ENCODE measurements at regions not wholly inside any gene's neighbourhood (a gene's known extent, or its start where the extent isn't known, plus 50 kb on each side); places are given as distances from the start of the nearest gene placed in this dataset.

GRCh38 chr10:78371136-78371535 lies 337.5 kb downstream of the RPS24 start:
- no peak overlapping the region for H3K4me3 Mint-ChIP-seq
- no peaks in the 10 kb centered on the region for H3K36me3 ChIP-seq (ENCODE audit: control insufficient read depth in 2 of 3, insufficient read depth in 3 of 3, low read length in 3 of 3)
- ChIA-PET POLR2A (no interaction called here), CTCF (no interaction called here)
- H3K27me3 ChIP-seq (ENCODE audit: control insufficient read depth in 2 of 2, insufficient read depth in 2 of 2, low read length in 2 of 2) = no peaks in the 10 kb centered on the region
- ATAC-seq = no peak
- no peak overlapping the region for H3K27ac ChIP-seq (ENCODE audit: low read depth, low read length)
- no peaks in the 10 kb centered on the region for H3K36me3 Mint-ChIP-seq
- H3K4me1 ChIP-seq (ENCODE audit: control insufficient read depth in 2 of 2, insufficient read depth in 2 of 2, low read length in 2 of 2) = no peaks in the 10 kb centered on the region
- H3K4me1 Mint-ChIP-seq = no peaks in the 10 kb centered on the region
- H3K9me3 ChIP-seq (ENCODE audit: control insufficient read depth in 2 of 3, low read length in 3 of 3) = no peaks in the 10 kb centered on the region
- no peak for DNase-seq
- H3K4me3 ChIP-seq (ENCODE audit: low read length) = no peak overlapping the region
- H3K27ac Mint-ChIP-seq = no peak overlapping the region
- H3K9me3 Mint-ChIP-seq = no peaks in the 10 kb centered on the region
- H3K27me3 Mint-ChIP-seq = no peaks in the 10 kb centered on the region
- intact Hi-C loops (cut with micrococcal nuclease) = no loop called here

GRCh38 chr10:78372806-78373205 lies 339.1 kb downstream of the RPS24 start:
- ChIA-PET CTCF (no interaction called here), POLR2A (no interaction called here)
- no peak for DNase-seq
- Histone ChIP-seq H3K4me3 (ENCODE audit: low read length) (no peak overlapping the region), H3K9me3 (ENCODE audit: control insufficient read depth in 2 of 3, low read length in 3 of 3) (no peaks in the 10 kb centered on the region), H3K27ac (ENCODE audit: low read depth, low read length) (no peak overlapping the region), H3K4me1 (ENCODE audit: control insufficient read depth in 2 of 2, insufficient read depth in 2 of 2, low read length in 2 of 2) (no peaks in the 10 kb centered on the region), H3K27me3 (ENCODE audit: control insufficient read depth in 2 of 2, insufficient read depth in 2 of 2, low read length in 2 of 2) (no peaks in the 10 kb centered on the region), H3K36me3 (ENCODE audit: control insufficient read depth in 2 of 3, insufficient read depth in 3 of 3, low read length in 3 of 3) (no peaks in the 10 kb centered on the region)
- no peak for ATAC-seq
- intact Hi-C loops (cut with micrococcal nuclease) = no loop called here
- H3K9me3 Mint-ChIP-seq = no peaks in the 10 kb centered on the region
- no peak overlapping the region for H3K4me3 Mint-ChIP-seq
- H3K27ac Mint-ChIP-seq = no peak overlapping the region
- H3K27me3 Mint-ChIP-seq = no peaks in the 10 kb centered on the region
- H3K4me1 Mint-ChIP-seq = no peaks in the 10 kb centered on the region
- no peaks in the 10 kb centered on the region for H3K36me3 Mint-ChIP-seq

GRCh38 chr10:78374331-78375028 lies 340.8 kb downstream of the RPS24 start:
- H3K36me3 ChIP-seq (ENCODE audit: control insufficient read depth in 2 of 3, insufficient read depth in 3 of 3, low read length in 3 of 3) = no peaks in the 10 kb centered on the region
- Mint-ChIP-seq H3K9me3 (peaks cover 0 to 5% (median 0%) of the 10 kb centered on the region in 11 donors), H3K36me3 (no peaks in the 10 kb centered on the region), H3K4me3 (no peak overlapping the region), H3K27me3 (peaks cover 0 to 5% (median 0%) of the 10 kb centered on the region in 5 donors), H3K4me1 (no peaks in the 10 kb centered on the region), H3K27ac (no peak overlapping the region)
- H3K27ac ChIP-seq (ENCODE audit: low read depth, low read length) = no peak overlapping the region
- H3K4me1 ChIP-seq (ENCODE audit: control insufficient read depth in 2 of 2, insufficient read depth in 2 of 2, low read length in 2 of 2) = no peaks in the 10 kb centered on the region
- ATAC-seq (no peak), DNase-seq (no peak)
- ChIA-PET CTCF (no interaction called here), POLR2A (no interaction called here)
- H3K27me3 ChIP-seq (ENCODE audit: control insufficient read depth in 2 of 2, insufficient read depth in 2 of 2, low read length in 2 of 2) = no peaks in the 10 kb centered on the region
- no peaks in the 10 kb centered on the region for H3K9me3 ChIP-seq (ENCODE audit: control insufficient read depth in 2 of 3, low read length in 3 of 3)
- H3K4me3 ChIP-seq (ENCODE audit: low read length) = no peak overlapping the region
- intact Hi-C loops (cut with micrococcal nuclease) = no loop called here

- intact Hi-C loops (cut with micrococcal nuclease) = no loop called here
- CTCF ChIA-PET = no interaction called here
Observed at GRCh38 chr10:78375854-78376785, 342.5 kb downstream of the RPS24 start.

GRCh38 chr10:78377356-78377755 lies 343.7 kb downstream of the RPS24 start:
- ATAC-seq (no peak), DNase-seq (no peak)
- POLR2A ChIA-PET = no interaction called here
- no peak overlapping the region for H3K4me3 Mint-ChIP-seq
- Histone ChIP-seq H3K4me3 (ENCODE audit: low read length) (no peak overlapping the region), H3K4me1 (ENCODE audit: control insufficient read depth in 2 of 2, insufficient read depth in 2 of 2, low read length in 2 of 2) (no peaks in the 10 kb centered on the region), H3K36me3 (ENCODE audit: control insufficient read depth in 2 of 3, insufficient read depth in 3 of 3, low read length in 3 of 3) (no peaks in the 10 kb centered on the region), H3K27ac (ENCODE audit: low read depth, low read length) (no peak overlapping the region), H3K27me3 (ENCODE audit: control insufficient read depth in 2 of 2, insufficient read depth in 2 of 2, low read length in 2 of 2) (no peaks in the 10 kb centered on the region), H3K9me3 (ENCODE audit: control insufficient read depth in 2 of 3, low read length in 3 of 3) (no peaks in the 10 kb centered on the region)
- peaks cover 0 to 5% (median 0%) of the 10 kb centered on the region in 11 donors for H3K9me3 Mint-ChIP-seq
- no peaks in the 10 kb centered on the region for H3K36me3 Mint-ChIP-seq
- H3K27ac Mint-ChIP-seq = no peak overlapping the region
- intact Hi-C loops (cut with micrococcal nuclease) = no loop called here
- CTCF ChIA-PET = no interaction called here
- H3K4me1 Mint-ChIP-seq = no peaks in the 10 kb centered on the region
- peaks cover 0 to 6% (median 0%) of the 10 kb centered on the region in 5 donors for H3K27me3 Mint-ChIP-seq

More at GRCh38 chr10:78375854-78376785, 342.5 kb downstream of the RPS24 start:
- H3K9me3 ChIP-seq (ENCODE audit: control insufficient read depth in 2 of 3, low read length in 3 of 3) = no peaks in the 10 kb centered on the region
- H3K27me3 ChIP-seq (ENCODE audit: control insufficient read depth in 2 of 2, insufficient read depth in 2 of 2, low read length in 2 of 2) = no peaks in the 10 kb centered on the region
- no peaks in the 10 kb centered on the region for H3K4me1 ChIP-seq (ENCODE audit: control insufficient read depth in 2 of 2, insufficient read depth in 2 of 2, low read length in 2 of 2)
- H3K4me3 ChIP-seq (ENCODE audit: low read length) = no peak overlapping the region
- Mint-ChIP-seq H3K27ac (no peak overlapping the region), H3K4me3 (no peak overlapping the region), H3K9me3 (peaks cover 0 to 5% (median 0%) of the 10 kb centered on the region in 11 donors), H3K4me1 (no peaks in the 10 kb centered on the region), H3K27me3 (peaks cover 0 to 5% (median 0%) of the 10 kb centered on the region in 5 donors), H3K36me3 (no peaks in the 10 kb centered on the region)
- H3K27ac ChIP-seq (ENCODE audit: low read depth, low read length) = no peak overlapping the region
- ATAC-seq = no peak
- POLR2A ChIA-PET = no interaction called here
- no peak for DNase-seq
- H3K36me3 ChIP-seq (ENCODE audit: control insufficient read depth in 2 of 3, insufficient read depth in 3 of 3, low read length in 3 of 3) = no peaks in the 10 kb centered on the region

- DNase-seq = no peak
- intact Hi-C loops (cut with micrococcal nuclease) = no loop called here
- Mint-ChIP-seq H3K4me1 (no peaks in the 10 kb centered on the region), H3K36me3 (no peaks in the 10 kb centered on the region), H3K9me3 (peaks cover 0 to 5% (median 0%) of the 10 kb centered on the region in 11 donors), H3K27ac (no peak overlapping the region), H3K4me3 (no peak overlapping the region), H3K27me3 (peaks cover 0 to 11% (median 0%) of the 10 kb centered on the region in 5 donors)
- H3K27ac ChIP-seq (ENCODE audit: low read depth, low read length) = no peak overlapping the region
- H3K4me1 ChIP-seq (ENCODE audit: control insufficient read depth in 2 of 2, insufficient read depth in 2 of 2, low read length in 2 of 2) = no peaks in the 10 kb centered on the region
- no peak for ATAC-seq
- POLR2A ChIA-PET = no interaction called here
- no peak overlapping the region for H3K4me3 ChIP-seq (ENCODE audit: low read length)
- CTCF ChIA-PET = no interaction called here
- no peaks in the 10 kb centered on the region for H3K36me3 ChIP-seq (ENCODE audit: control insufficient read depth in 2 of 3, insufficient read depth in 3 of 3, low read length in 3 of 3)
- H3K27me3 ChIP-seq (ENCODE audit: control insufficient read depth in 2 of 2, insufficient read depth in 2 of 2, low read length in 2 of 2) = no peaks in the 10 kb centered on the region
- no peaks in the 10 kb centered on the region for H3K9me3 ChIP-seq (ENCODE audit: control insufficient read depth in 2 of 3, low read length in 3 of 3)
Observed at GRCh38 chr10:78378192-78378591, 344.5 kb downstream of the RPS24 start.

Data from naive thymus-derived CD4-positive, alpha-beta T cell (primary cell).